GM12892 (cell line): ENCODE measurements at regions not wholly inside any gene's neighbourhood (a gene's known extent, or its start where the extent isn't known, plus 50 kb on each side); places are given as distances from the start of the nearest gene placed in this dataset.

Experiments
- DNase-seq: peaks from one replicate; pipeline ENCODE4 v3.0.0; 2011; ENCODE audit not compliant: insufficient read length
- FAIRE-seq: peaks from 2 replicates; lab custom pipeline; 2011; peaks lifted over from hg19 to GRCh38; lab: Jason Lieb, UNC
- POLR2A ChIP-seq: IDR thresholded peaks from 2 replicates; pipeline ENCODE4 v1.6.1; 2011; ENCODE audit warnings: low read depth, low read length, control low read depth
- POLR2AphosphoS5 ChIP-seq: IDR thresholded peaks from 2 replicates; pipeline ENCODE4 v1.6.1; 2011; ENCODE audit warnings: low read depth, low read length, control low read depth
- TAF1 ChIP-seq: IDR thresholded peaks from 2 replicates; pipeline ENCODE4 v1.6.1; 2011; ENCODE audit warnings: low read depth, mild to moderate bottlenecking, control low read depth, low read length, borderline replicate concordance

DNA sequence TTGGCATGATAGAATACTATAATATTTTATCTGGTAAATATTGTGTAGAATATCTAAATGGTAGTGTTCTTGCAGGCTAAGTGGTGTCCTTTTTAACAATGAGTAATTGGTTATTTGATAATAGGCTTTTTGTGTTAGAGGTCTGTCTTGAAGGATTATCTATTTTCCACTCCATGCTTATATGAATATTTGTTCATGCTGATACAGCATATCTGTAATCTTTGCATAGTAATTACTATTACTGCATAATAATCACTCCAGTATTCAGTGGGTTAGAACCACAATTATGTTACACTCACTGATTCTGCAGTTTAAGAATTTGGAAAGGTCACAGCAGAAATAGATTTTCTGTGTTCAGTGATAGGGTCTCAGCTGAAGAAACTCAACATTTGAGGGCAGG is 1229.9 kb downstream of the MAT2B start:
- DNase-seq = no peak
- no peak for FAIRE-seq
- TF ChIP-seq POLR2AphosphoS5 (no peak), POLR2A (no peak), TAF1 (no peak)

DNA sequence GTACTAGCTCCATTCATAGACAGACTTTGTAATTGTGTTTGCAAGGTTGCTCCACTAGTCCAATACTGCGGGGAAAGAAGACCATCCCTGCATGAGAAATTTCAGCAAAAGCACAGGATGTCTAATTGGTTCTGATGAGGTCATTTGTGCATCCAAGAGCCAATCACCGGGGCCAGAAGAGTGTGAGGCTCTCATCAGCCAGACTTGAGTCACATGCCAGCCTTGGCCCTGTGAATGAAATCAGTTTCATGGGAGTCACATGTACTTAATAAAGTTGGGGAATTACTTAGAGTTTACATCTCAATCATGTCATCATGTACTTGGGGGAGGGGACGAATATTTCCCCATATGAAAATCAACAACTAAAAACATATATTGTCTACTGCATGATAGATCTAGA is 1236.0 kb downstream of the MAT2B start:
- FAIRE-seq = no peak
- TF ChIP-seq POLR2AphosphoS5 (no peak), TAF1 (no peak), POLR2A (no peak)
- DNase-seq = no peak

DNA sequence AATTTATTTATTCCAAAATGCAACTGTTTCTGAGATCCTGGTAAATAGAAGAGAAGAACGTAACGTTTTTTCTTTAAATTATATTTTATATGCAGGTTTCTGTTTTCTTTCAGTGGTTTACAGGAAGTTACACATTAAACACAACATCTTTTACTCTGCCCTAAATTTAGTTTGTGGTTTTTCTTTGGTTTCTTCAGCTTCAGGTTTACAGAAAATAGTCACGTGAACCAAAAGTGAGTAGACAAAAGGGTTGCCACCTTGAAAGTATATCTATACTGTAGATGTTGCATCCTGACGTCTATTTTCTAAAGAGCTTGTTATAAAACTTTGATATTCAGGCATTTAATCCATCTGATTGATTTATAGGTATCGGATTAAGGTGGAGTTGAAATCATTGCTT is 1236.6 kb downstream of the MAT2B start:
- FAIRE-seq = no peak
- DNase-seq = no peak
- TF ChIP-seq POLR2A (no peak), POLR2AphosphoS5 (no peak), TAF1 (no peak)

DNA sequence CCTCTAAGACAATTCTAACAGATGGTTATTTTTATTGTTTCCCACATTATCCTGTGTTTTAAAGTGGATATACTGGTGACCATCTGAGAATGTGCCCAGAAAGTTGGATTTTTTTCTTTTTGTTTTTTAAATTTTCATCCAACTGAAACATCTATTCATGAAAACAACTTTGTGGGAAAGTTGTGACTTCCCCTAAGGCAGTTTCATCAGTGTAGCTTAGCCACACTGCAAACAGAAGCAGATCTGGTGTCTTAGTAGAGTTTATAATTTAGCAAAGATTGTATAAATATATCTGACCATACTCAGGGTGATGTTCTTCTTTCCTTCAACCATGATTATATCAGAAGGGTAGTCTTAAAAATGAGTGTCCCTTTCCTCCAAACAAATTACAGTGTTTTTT is 1241.3 kb downstream of the MAT2B start:
- TF ChIP-seq POLR2A (no peak), TAF1 (no peak)
- DNase-seq = no peak
- FAIRE-seq = no peak

DNA sequence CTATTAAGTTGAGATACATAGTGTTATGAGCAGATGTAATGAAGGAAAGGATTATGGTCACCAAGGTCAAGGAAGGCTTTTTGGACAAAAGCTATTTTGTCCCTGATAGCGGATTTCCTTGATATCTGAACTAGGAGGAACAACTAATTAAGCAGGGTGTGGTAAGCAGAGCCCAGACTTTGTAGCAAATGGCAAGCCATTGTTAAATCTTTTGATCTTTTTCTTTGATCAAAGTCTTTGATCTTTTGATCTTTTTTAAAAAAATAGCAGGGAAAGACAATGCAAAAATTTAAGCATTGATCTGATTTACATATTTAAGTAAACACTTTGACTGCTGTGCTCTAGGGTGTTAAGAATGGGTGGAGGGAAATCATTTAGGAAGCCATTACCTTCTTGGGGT is 1242.0 kb downstream of the MAT2B start:
- no peak for TF ChIP-seq POLR2A
- TF ChIP-seq POLR2AphosphoS5 = no peak
- TF ChIP-seq TAF1 = no peak
- no peak for FAIRE-seq
- no peak for DNase-seq

DNA sequence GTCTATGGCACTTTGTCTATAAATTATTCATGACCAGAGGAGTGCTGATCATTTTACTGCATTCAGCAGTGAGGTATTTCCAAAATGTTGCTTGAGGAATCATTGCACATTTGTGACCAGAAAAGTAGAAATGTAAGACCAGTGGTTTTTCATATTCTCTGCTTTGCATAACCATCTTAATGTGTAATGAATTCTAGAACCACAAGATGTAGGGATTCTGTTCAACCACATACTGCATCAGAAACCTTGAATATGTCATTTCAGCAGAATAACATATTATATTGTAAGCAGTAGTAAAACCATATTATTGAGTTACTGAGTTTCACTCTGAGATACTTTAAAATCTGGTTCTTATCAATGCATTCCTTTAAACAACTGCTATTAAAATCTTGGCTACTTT is 1243.4 kb downstream of the MAT2B start:
- DNase-seq (no peak), FAIRE-seq (no peak)
- TF ChIP-seq POLR2AphosphoS5 (no peak), TAF1 (no peak), POLR2A (no peak)

DNA sequence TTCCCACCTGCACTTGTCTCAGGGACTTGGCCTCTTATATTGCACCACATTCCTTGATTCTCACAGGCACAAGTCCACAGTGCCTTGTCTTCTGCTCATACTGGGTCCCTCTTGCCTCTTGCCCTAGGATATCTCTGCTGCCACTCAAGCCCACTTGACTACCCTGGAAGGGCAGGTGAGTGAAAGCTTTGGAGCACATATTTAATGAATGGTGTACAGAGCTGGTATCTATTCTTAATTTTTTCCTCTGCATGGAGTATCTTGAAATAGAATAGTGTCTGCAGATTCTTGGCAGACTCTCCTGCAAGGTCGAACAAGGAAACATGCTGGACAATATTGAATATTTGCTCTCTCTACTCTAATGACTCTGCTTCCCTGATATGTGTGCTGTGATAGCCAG is 1248.0 kb downstream of the MAT2B start:
- DNase-seq (no peak), FAIRE-seq (no peak)
- no peak for TF ChIP-seq POLR2AphosphoS5
- TF ChIP-seq POLR2A = no peak
- TF ChIP-seq TAF1 = no peak

DNA sequence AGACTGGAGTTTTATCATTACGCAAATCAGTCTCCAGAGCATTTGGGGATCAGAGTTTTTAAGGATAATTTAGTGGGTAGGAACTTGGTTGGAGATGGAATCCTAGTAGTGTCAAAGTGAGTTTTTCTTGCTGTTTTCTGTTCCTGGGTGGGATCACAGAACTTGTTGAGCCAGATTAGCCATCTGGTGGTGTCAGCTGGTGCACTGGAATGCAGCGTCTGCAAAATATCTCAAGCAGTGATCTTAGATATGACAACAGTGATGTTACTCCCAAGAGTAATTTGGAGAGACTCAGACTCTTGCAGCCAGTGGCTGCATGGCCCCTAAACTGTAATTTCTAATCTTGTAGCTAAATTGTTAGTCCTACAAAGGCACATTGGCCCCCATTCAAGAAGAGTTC is 1257.8 kb downstream of the MAT2B start:
- DNase-seq (no peak), FAIRE-seq (no peak)
- no peak for TF ChIP-seq POLR2AphosphoS5
- no peak for TF ChIP-seq POLR2A
- no peak for TF ChIP-seq TAF1

DNA sequence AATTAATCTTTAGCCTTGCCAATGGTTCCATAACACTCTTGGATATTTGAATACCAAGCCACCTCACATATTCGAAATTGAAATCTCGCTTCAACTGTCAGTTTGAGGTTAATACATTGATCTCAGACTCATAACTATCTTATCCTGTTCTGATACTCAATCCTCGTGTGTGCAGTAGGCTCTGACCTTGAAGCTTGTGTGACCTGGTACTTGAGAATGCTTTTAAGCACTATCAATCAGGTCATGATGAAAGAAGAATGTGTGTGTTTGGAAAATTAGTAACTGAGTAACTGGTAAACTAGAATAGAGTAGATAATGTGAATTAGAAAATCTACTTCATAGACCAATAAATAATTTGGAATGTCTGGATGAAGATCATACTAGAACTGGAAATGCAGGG is 1266.7 kb downstream of the MAT2B start:
- TF ChIP-seq POLR2AphosphoS5 (no peak), POLR2A (no peak), TAF1 (no peak)
- FAIRE-seq = no peak
- DNase-seq = no peak

DNA sequence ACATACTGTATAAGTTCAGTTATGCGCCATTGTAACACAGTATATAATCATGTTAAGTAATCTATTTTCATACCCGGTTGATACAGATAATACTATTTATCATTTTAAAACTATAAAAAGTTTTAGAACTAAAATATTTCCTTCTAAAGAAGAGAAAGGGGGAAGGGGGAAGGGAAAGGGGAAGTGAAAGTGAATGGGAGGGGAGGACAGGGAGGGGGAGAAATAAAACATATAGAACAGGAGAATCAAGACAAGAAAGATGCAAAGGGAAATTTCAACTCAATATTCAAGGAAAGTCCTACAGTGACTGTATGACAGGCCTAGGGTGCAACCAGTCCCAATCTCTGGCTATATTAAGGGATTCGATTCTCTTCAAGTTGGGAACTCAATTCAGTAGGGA is 1278.8 kb downstream of the MAT2B start:
- TF ChIP-seq TAF1 (no peak), POLR2A (no peak), POLR2AphosphoS5 (no peak)
- FAIRE-seq (no peak), DNase-seq (no peak)

DNA sequence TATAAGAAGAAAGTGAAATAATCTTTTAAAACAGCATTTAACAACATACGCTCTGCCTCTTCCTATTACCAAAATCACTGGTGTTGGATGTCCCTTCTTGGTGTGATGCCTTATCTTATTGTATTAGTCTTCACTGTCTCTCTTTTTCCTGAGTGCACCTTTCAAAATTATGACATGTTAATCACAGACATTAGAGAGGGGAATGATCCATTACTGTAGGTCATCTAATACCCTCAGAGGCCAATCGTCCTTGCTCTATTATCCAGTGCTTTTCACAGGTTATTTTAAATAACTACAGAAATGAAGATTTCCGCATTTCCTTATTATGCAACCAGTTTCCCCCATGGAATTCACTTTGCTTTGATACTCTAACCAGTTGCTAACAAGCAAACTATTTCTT is 1292.7 kb downstream of the MAT2B start:
- FAIRE-seq (no peak), DNase-seq (no peak)
- TF ChIP-seq POLR2A (no peak), POLR2AphosphoS5 (no peak), TAF1 (no peak)

DNA sequence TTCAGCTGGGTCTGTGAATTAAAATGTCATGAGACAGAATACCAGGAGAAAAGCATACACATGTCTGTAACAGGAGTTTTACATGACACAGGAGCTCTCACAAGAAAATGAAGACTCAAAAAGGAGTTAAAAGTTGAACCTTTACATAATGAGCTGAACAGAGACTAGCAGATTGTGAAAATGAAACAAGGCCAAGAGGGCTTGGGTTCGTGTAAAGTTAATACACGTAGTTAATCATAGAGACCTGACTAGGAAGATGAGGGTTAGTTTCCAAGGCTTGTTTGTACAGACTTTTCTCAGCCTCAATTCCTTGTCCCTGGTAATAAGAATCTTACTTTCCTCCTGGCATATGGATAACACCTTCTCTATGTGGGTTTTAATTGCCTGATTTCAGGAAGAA is 1294.0 kb downstream of the MAT2B start:
- DNase-seq (no peak), FAIRE-seq (no peak)
- no peak for TF ChIP-seq POLR2AphosphoS5
- TF ChIP-seq TAF1 = no peak
- no peak for TF ChIP-seq POLR2A

DNA sequence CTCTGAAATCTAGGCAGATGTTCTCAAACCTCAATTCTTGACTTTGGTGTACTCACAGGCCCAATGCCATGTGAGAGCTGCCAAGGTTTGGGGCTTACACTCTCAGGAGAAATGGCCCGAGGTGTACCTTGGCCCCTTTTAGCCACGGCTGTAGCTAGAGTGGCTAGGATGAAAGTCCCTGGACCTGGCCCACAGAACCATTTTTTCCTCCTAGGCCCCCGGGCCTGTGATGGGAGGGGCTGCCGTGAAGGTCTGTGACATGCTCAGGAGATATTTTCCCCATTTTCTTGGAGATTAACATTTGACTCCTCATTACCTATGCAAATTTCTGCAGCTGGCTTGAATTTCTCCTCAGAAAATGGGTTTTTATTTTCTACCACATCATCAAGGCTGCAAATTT is 1296.5 kb downstream of the MAT2B start:
- FAIRE-seq = no peak
- TF ChIP-seq TAF1 (no peak), POLR2AphosphoS5 (no peak), POLR2A (no peak)

More for the DNA sequence above, 1296.5 kb downstream of the MAT2B start:
- DNase-seq = no peak
